Colonic mucosa (tissue), 4 donors: ENCODE measurements at regions not wholly inside any gene's neighbourhood (a gene's known extent, or its start where the extent isn't known, plus 50 kb on each side); places are given as distances from the start of the nearest gene placed in this dataset.

Experiments
- DNase-seq: peaks from one replicate; pipeline ENCODE4 v3.0.0-alpha.2; 2020
- H3K27ac ChIP-seq: fragments of 200-600 bp; one replicate; pipeline ENCODE4 v1.8.0; 2021
- H3K27me3 ChIP-seq: fragments of 200-600 bp; one replicate; pipeline ENCODE4 v1.8.0; 2021
- H3K36me3 ChIP-seq: fragments of 200-600 bp; one replicate; pipeline ENCODE4 v1.8.0; 2021
- H3K4me1 ChIP-seq: fragments of 200-600 bp; one replicate; pipeline ENCODE4 v1.8.0; 2021; ENCODE audit warnings: mild to moderate bottlenecking
- H3K4me3 ChIP-seq: fragments of 200-600 bp; one replicate; pipeline ENCODE4 v1.8.0; 2021
- H3K9ac ChIP-seq, 2 donors: one replicate each; pipeline ENCODE4 v1.7.0; 2013; ENCODE audit warnings: control low read depth in 2 of 2, low read depth in 2 of 2, low read length in 2 of 2
- H3K9me3 ChIP-seq: fragments of 200-600 bp; one replicate; pipeline ENCODE4 v1.8.0; 2021
- CTCF ChIP-seq: fragments of 200-600 bp; IDR thresholded peaks from one replicate; pipeline ENCODE4 v1.8.0; 2022; ENCODE audit warnings: antibody characterized with exemption, mild to moderate bottlenecking
- intact Hi-C: fragments of 100-400 bp; cut with DNase I; formaldehyde crosslinking; loops from one replicate; pipeline ENCODE4 v1.14.1; 2022
- donor health status: healthy.
- donor health status: DM: no; HTN: no; CAD: no.
- donor health status: DM: no; HTN: no; CAD: no.

- intact Hi-C loops: no loop called here
- no peaks in the 10 kb centered on the region for H3K4me1 ChIP-seq
- no peak for TF ChIP-seq CTCF
- H3K27ac ChIP-seq: no peak overlapping the region
- no peak for DNase-seq
- no peak overlapping the region for H3K4me3 ChIP-seq
- H3K36me3 ChIP-seq: no peaks in the 10 kb centered on the region
- H3K27me3 ChIP-seq: no peaks in the 10 kb centered on the region
- H3K9me3 ChIP-seq: no peaks in the 10 kb centered on the region
- H3K9ac ChIP-seq: no peak overlapping the region
Measured at GRCh38 chr12:88291498-88292131, 149.5 kb downstream of the TMTC3 start.

GRCh38 chr12:88298014-88298682, 156.0 kb downstream of the TMTC3 start:
- Histone ChIP-seq H3K9ac (no peak overlapping the region), H3K9me3 (no peaks in the 10 kb centered on the region), H3K27ac (no peak overlapping the region), H3K36me3 (no peaks in the 10 kb centered on the region), H3K4me3 (no peak overlapping the region), H3K27me3 (no peaks in the 10 kb centered on the region), H3K4me1 (no peaks in the 10 kb centered on the region)
- intact Hi-C loops: no loop called here
- TF ChIP-seq CTCF: no peak
- no peak for DNase-seq

GRCh38 chr12:88298761-88299242, 156.7 kb downstream of the TMTC3 start:
- Histone ChIP-seq H3K9ac (no peak overlapping the region), H3K36me3 (no peaks in the 10 kb centered on the region), H3K4me1 (no peaks in the 10 kb centered on the region), H3K9me3 (no peaks in the 10 kb centered on the region), H3K27me3 (no peaks in the 10 kb centered on the region), H3K4me3 (no peak overlapping the region), H3K27ac (no peak overlapping the region)
- intact Hi-C loops: no loop called here
- TF ChIP-seq CTCF: no peak
- DNase-seq: no peak

GRCh38 chr12:88299567-88300101, 157.5 kb downstream of the TMTC3 start:
- H3K27me3 ChIP-seq: no peaks in the 10 kb centered on the region
- H3K4me3 ChIP-seq: no peak overlapping the region
- intact Hi-C loops: no loop called here
- no peak for TF ChIP-seq CTCF
- DNase-seq: no peak
- H3K27ac ChIP-seq: no peak overlapping the region
- no peaks in the 10 kb centered on the region for H3K36me3 ChIP-seq
- H3K9ac ChIP-seq: no peak overlapping the region
- no peaks in the 10 kb centered on the region for H3K4me1 ChIP-seq
- no peaks in the 10 kb centered on the region for H3K9me3 ChIP-seq

- no peak for DNase-seq
- H3K27ac ChIP-seq: no peak overlapping the region
- H3K4me3 ChIP-seq: no peak overlapping the region
- H3K9ac ChIP-seq: no peak overlapping the region
- H3K36me3 ChIP-seq: no peaks in the 10 kb centered on the region
- intact Hi-C loops: no loop called here
- TF ChIP-seq CTCF: no peak
- H3K4me1 ChIP-seq: no peaks in the 10 kb centered on the region
- H3K27me3 ChIP-seq: no peaks in the 10 kb centered on the region
- no peaks in the 10 kb centered on the region for H3K9me3 ChIP-seq
Measured at GRCh38 chr12:88300931-88301330, 158.8 kb downstream of the TMTC3 start.
